VCaP (cell line): ENCODE measurements at regions not wholly inside any gene's neighbourhood (a gene's known extent, or its start where the extent isn't known, plus 50 kb on each side); places are given as distances from the start of the nearest gene placed in this dataset.
A peak's percentile ranks its signal among the peaks of the same experiment; 100 is the strongest.

Source experiments
- H3K27ac ChIP-seq: fragments of 450-650 bp; 2 replicates; pipeline ENCODE4 v1.5.1; 2017
- CTCF ChIP-seq: fragments of 450-650 bp; conservative IDR thresholded peaks from 2 replicates; pipeline ENCODE4 v1.5.1; 2017; ENCODE audit warnings: mild to moderate bottlenecking, moderate library complexity

GRCh38 chr13:32828711-32829110 lies 187.5 kb upstream of the KL start:
- no peak overlapping the region for H3K27ac ChIP-seq
- TF ChIP-seq CTCF: no peak

- TF ChIP-seq CTCF: no peak
These were observed 187.0 kb upstream of the KL start for GRCh38 chr13:32829269-32829668.

GRCh38 chr13:32829676-32830335 lies 186.4 kb upstream of the KL start:
- TF ChIP-seq CTCF: no peak
- H3K27ac ChIP-seq: no peak overlapping the region

More at GRCh38 chr13:32829269-32829668, 187.0 kb upstream of the KL start:
- H3K27ac ChIP-seq: no peak overlapping the region

GRCh38 chr13:32830336-32831031 lies 185.7 kb upstream of the KL start:
- TF ChIP-seq CTCF: no peak
- H3K27ac ChIP-seq: no peak overlapping the region

GRCh38 chr13:32837307-32837972 lies 178.8 kb upstream of the KL start:
- TF ChIP-seq CTCF: no peak
- peak overlapping the region; percentile 91 for H3K27ac ChIP-seq

- H3K27ac ChIP-seq: peak overlapping the region; percentile 91
- no peak for TF ChIP-seq CTCF
These were observed 178.0 kb upstream of the KL start for GRCh38 chr13:32837973-32838927.
